A673 (cell line): ENCODE measurements at regions not wholly inside any gene's neighbourhood (a gene's known extent, or its start where the extent isn't known, plus 50 kb on each side); places are given as distances from the start of the nearest gene placed in this dataset.

ENCODE experiments used
- BruUV-seq: library from RNA; stranded (reverse); fragments of 400-500 nt; replicated peaks from 2 replicates; lab custom pipeline; 2021; lab: Mats Ljungman, UMichigan
- CTCF ChIA-PET: fragments of 300-600 bp; sonication (Branson Sonifier 250); formaldehyde crosslinking; loops from one replicate; lab custom pipeline; 2022; ENCODE audit warnings: antibody characterized with exemption; lab: Charles Lee
- POLR2A ChIA-PET: fragments of 300-600 bp; sonication (Branson Sonifier 250); formaldehyde crosslinking; loops from one replicate; lab custom pipeline; 2022; ENCODE audit warnings: antibody characterized with exemption; ENCODE audit not compliant: low non-redundant PET; lab: Charles Lee
- DNase-seq: peaks from one replicate; pipeline ENCODE4 v3.0.0-alpha.2; 2015; ENCODE audit warnings: low spot score
- H3K27ac ChIP-seq: fragments of 200-600 bp; sonication (generic); 2 replicates; pipeline ENCODE4 v1.5.1; 2016; ENCODE audit warnings: mixed run types, low read depth, mild to moderate bottlenecking, mixed read lengths, antibody characterized with exemption, low read length; ENCODE audit not compliant: poor library complexity, severe bottlenecking
- H3K27me3 ChIP-seq: fragments of 200-600 bp; sonication (generic); replicated peaks from 2 replicates; pipeline ENCODE4 v1.6.1; 2017; ENCODE audit warnings: mixed run types, low read depth, mild to moderate bottlenecking, mixed read lengths, antibody characterized with exemption, low read length; ENCODE audit not compliant: insufficient read depth, poor library complexity
- H3K36me3 ChIP-seq: fragments of 200-600 bp; sonication (generic); 2 replicates; pipeline ENCODE4 v1.6.1; 2016; ENCODE audit warnings: mixed run types, mild to moderate bottlenecking, mixed read lengths, antibody characterized with exemption, low read length; ENCODE audit not compliant: insufficient read depth, poor library complexity, severe bottlenecking
- H3K4me1 ChIP-seq: fragments of 200-600 bp; sonication (generic); 2 replicates; pipeline ENCODE4 v1.6.1; 2017; ENCODE audit warnings: mixed run types, mild to moderate bottlenecking, mixed read lengths, antibody characterized with exemption, low read length; ENCODE audit not compliant: insufficient read depth, poor library complexity, severe bottlenecking
- H3K4me3 ChIP-seq: fragments of 200-600 bp; sonication (generic); 2 replicates; pipeline ENCODE4 v1.5.1; 2016; ENCODE audit warnings: low read depth, mixed run types, mild to moderate bottlenecking, mixed read lengths, low read length; ENCODE audit not compliant: poor library complexity, severe bottlenecking
- H3K9me3 ChIP-seq: fragments of 200-600 bp; sonication (generic); 2 replicates; pipeline ENCODE4 v1.6.1; 2016; ENCODE audit warnings: mixed run types, low read depth, mild to moderate bottlenecking, mixed read lengths, antibody characterized with exemption, low read length; ENCODE audit not compliant: poor library complexity, severe bottlenecking
- CTCF ChIP-seq: fragments of 300-800, 200-600 bp; sonication (generic); conservative IDR thresholded peaks from 2 replicates; pipeline ENCODE4 v1.5.1; 2017; ENCODE audit warnings: low read depth, mild to moderate bottlenecking, antibody characterized with exemption, low read length, moderate library complexity, mixed read lengths
- EZH2 ChIP-seq: fragments of 200-600 bp; sonication (generic); IDR thresholded peaks from 2 replicates; pipeline ENCODE4 v1.6.1; 2017; ENCODE audit warnings: borderline replicate concordance, low read depth, mild to moderate bottlenecking, mixed read lengths, antibody characterized with exemption, low read length; ENCODE audit not compliant: poor library complexity, severe bottlenecking
- intact Hi-C: fragments of 100-400 bp; cut with micrococcal nuclease; formaldehyde crosslinking; loops from one replicate; pipeline ENCODE4 v1.10.0; 2022; ENCODE audit not compliant: unreplicated experiment

- Histone ChIP-seq H3K27me3 (peaks cover 3% of the 10 kb centered on the region), H3K4me3 (no peak overlapping the region), H3K36me3 (no peaks in the 10 kb centered on the region), H3K27ac (no peak overlapping the region), H3K9me3 (no peaks in the 10 kb centered on the region), H3K4me1 (no peaks in the 10 kb centered on the region)
- no TSS peak for BruUV-seq
- ChIA-PET CTCF (no interaction called here), POLR2A (no interaction called here)
- TF ChIP-seq EZH2: no peak
- TF ChIP-seq CTCF: no peak
- no peak for DNase-seq
- intact Hi-C loops: no loop called here
These were observed 558.0 kb downstream of the EBF1 start for GRCh38 chr5:158541536-158542297.

GRCh38 chr5:158538506-158539074 is 561.1 kb downstream of the EBF1 start:
- H3K4me3 ChIP-seq: no peak overlapping the region
- H3K27me3 ChIP-seq: peaks cover 3% of the 10 kb centered on the region
- no TSS peak for BruUV-seq
- no peak for DNase-seq
- TF ChIP-seq CTCF (no peak), EZH2 (no peak)
- intact Hi-C loops: no loop called here
- no peaks in the 10 kb centered on the region for H3K36me3 ChIP-seq
- H3K4me1 ChIP-seq: no peaks in the 10 kb centered on the region
- CTCF ChIA-PET: no interaction called here
- H3K9me3 ChIP-seq: no peaks in the 10 kb centered on the region
- POLR2A ChIA-PET: no interaction called here
- H3K27ac ChIP-seq: no peak overlapping the region

- intact Hi-C loops: no loop called here
- TF ChIP-seq EZH2 (no peak), CTCF (no peak)
- POLR2A ChIA-PET: no interaction called here
- Histone ChIP-seq H3K36me3 (no peaks in the 10 kb centered on the region), H3K27ac (no peak overlapping the region), H3K4me3 (no peak overlapping the region), H3K27me3 (peaks cover 3% of the 10 kb centered on the region), H3K9me3 (no peaks in the 10 kb centered on the region), H3K4me1 (no peaks in the 10 kb centered on the region)
- no peak for DNase-seq
- no TSS peak for BruUV-seq
- CTCF ChIA-PET: no interaction called here
These were observed 562.4 kb downstream of the EBF1 start for GRCh38 chr5:158537366-158537765.
